Lung (tissue), 11 donors: ENCODE measurements at regions not wholly inside any gene's neighbourhood (a gene's known extent, or its start where the extent isn't known, plus 50 kb on each side); places are given as distances from the start of the nearest gene placed in this dataset.

ENCODE experiments used
- ATAC-seq: fragments of 200-7000 bp; cut with Tn5 transposase; one replicate; pipeline ENCODE4 v1.9.1; 2020; ENCODE audit warnings: moderate number of reproducible peaks; ENCODE audit not compliant: insufficient read depth, low FRiP score
- DNase-seq, 3 donors: peaks; one replicate each; pipeline ENCODE4 v3.0.0-alpha.2; 2013 to 2017
- H3K27ac ChIP-seq, 2 donors: one replicate each; pipeline ENCODE4 v1.5.1; 2013; ENCODE audit warnings: mild to moderate bottlenecking in 2 of 2, moderate library complexity in 2 of 2, control low read depth in 1 of 2, inconsistent platforms in 1 of 2, low read depth in 1 of 2, low read length in 1 of 2
- H3K27me3 ChIP-seq, 3 donors: one replicate each; pipeline ENCODE4 v1.5.1; 2013; ENCODE audit warnings: low read length in 2 of 3; ENCODE audit not compliant: control insufficient read depth in 3 of 3, insufficient read depth in 3 of 3
- H3K36me3 ChIP-seq, 4 donors: one replicate each; pipeline ENCODE4 v1.5.1; 2013; ENCODE audit warnings: low read length in 4 of 4, mild to moderate bottlenecking in 1 of 4, moderate library complexity in 1 of 4; ENCODE audit not compliant: control insufficient read depth in 4 of 4, insufficient read depth in 4 of 4
- H3K4me1 ChIP-seq, 5 donors: one replicate each; pipeline ENCODE4 v1.5.1; 2013; ENCODE audit warnings: low read length in 5 of 5, mild to moderate bottlenecking in 2 of 5, moderate library complexity in 1 of 5; ENCODE audit not compliant: control insufficient read depth in 5 of 5, insufficient read depth in 5 of 5
- H3K4me3 ChIP-seq: one replicate; pipeline ENCODE4 v1.5.1; 2013; ENCODE audit warnings: mild to moderate bottlenecking, control low read depth, moderate library complexity
- H3K9ac ChIP-seq, 2 donors: one replicate each; pipeline ENCODE4 v1.5.1; 2013; ENCODE audit warnings: low read length in 2 of 2, control low read depth in 1 of 2; ENCODE audit not compliant: insufficient read depth in 1 of 2
- H3K9me3 ChIP-seq, 4 donors: one replicate each; pipeline ENCODE4 v1.5.1; 2013; ENCODE audit warnings: low read length in 3 of 4, mild to moderate bottlenecking in 1 of 4, moderate library complexity in 1 of 4; ENCODE audit not compliant: control insufficient read depth in 4 of 4, insufficient read depth in 3 of 4
- WGBS, 2 donors: extraction: QIAGEN DNeasy Blood & Tissue Kit; methylation state at CpG; one replicate each; pipeline ENCODE4 v1.1.7; 2013; 5-methylcytosine and 5-hydroxymethylcytosine counted together
- TF ChIP-seq, protein P1 (sequence below): IDR thresholded peaks from 2 replicates; pipeline ENCODE4 v1.5.1; 2012; ENCODE audit warnings: mild to moderate bottlenecking; ENCODE audit errors: control extremely low read depth, extremely low read depth
- donor health status: control.
- donor health status: control.
- donor health status: Bipolar disorder and iron deficiency.
- donor health status: healthy.
- donor health status: DM: yes; HTN: yes; CAD: no.

DNA sequence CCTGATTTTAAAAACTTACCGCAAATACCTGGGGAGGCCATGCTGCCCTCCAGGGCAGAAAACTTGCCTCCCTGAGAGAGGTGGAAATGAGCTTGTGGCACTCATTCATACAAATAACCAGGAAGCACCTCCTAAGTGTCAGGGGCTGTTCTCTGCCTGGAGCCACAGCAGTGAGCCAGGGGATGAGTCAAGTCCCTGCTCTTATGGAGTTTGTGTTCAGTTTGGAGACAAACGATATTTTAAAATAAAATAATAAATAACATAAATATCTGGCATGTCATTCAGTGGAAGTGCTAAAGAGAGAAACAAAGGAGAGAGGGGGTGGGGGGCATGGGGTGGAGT, 313.8 kb downstream of the C16orf95 start:
- Histone ChIP-seq H3K9ac (no peak overlapping the region), H3K27ac (no peak overlapping the region), H3K9me3 (peaks cover 0 to 21% (median 1%) of the 10 kb centered on the region in 4 donors), H3K36me3 (no peaks in the 10 kb centered on the region), H3K27me3 (peaks cover 0 to 5% (median 0%) of the 10 kb centered on the region in 3 donors), H3K4me1 (no peaks in the 10 kb centered on the region), H3K4me3 (no peak overlapping the region)
- WGBS, 2 donors = 51 to 78% methylated on average over 2 of the region's 2 CpGs
- DNase-seq (no peak), ATAC-seq (no peak)
- TF ChIP-seq, protein P1, sequence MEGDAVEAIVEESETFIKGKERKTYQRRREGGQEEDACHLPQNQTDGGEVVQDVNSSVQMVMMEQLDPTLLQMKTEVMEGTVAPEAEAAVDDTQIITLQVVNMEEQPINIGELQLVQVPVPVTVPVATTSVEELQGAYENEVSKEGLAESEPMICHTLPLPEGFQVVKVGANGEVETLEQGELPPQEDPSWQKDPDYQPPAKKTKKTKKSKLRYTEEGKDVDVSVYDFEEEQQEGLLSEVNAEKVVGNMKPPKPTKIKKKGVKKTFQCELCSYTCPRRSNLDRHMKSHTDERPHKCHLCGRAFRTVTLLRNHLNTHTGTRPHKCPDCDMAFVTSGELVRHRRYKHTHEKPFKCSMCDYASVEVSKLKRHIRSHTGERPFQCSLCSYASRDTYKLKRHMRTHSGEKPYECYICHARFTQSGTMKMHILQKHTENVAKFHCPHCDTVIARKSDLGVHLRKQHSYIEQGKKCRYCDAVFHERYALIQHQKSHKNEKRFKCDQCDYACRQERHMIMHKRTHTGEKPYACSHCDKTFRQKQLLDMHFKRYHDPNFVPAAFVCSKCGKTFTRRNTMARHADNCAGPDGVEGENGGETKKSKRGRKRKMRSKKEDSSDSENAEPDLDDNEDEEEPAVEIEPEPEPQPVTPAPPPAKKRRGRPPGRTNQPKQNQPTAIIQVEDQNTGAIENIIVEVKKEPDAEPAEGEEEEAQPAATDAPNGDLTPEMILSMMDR = no peak

- Histone ChIP-seq H3K27ac (no peak overlapping the region), H3K4me1 (no peaks in the 10 kb centered on the region), H3K9me3 (peaks cover 0 to 18% (median 1%) of the 10 kb centered on the region in 4 donors), H3K4me3 (no peak overlapping the region), H3K27me3 (peaks cover 0 to 1% (median 0%) of the 10 kb centered on the region in 3 donors), H3K36me3 (no peaks in the 10 kb centered on the region), H3K9ac (no peak overlapping the region)
- ATAC-seq (no peak), DNase-seq (no peak)
- TF ChIP-seq, protein P1 = no peak
- 88 to 94% methylated on average over 6 of the region's 6 CpGs for WGBS, 2 donors
Measured at GRCh38 chr16:87006021-87006420, 311.2 kb downstream of the C16orf95 start.

DNA sequence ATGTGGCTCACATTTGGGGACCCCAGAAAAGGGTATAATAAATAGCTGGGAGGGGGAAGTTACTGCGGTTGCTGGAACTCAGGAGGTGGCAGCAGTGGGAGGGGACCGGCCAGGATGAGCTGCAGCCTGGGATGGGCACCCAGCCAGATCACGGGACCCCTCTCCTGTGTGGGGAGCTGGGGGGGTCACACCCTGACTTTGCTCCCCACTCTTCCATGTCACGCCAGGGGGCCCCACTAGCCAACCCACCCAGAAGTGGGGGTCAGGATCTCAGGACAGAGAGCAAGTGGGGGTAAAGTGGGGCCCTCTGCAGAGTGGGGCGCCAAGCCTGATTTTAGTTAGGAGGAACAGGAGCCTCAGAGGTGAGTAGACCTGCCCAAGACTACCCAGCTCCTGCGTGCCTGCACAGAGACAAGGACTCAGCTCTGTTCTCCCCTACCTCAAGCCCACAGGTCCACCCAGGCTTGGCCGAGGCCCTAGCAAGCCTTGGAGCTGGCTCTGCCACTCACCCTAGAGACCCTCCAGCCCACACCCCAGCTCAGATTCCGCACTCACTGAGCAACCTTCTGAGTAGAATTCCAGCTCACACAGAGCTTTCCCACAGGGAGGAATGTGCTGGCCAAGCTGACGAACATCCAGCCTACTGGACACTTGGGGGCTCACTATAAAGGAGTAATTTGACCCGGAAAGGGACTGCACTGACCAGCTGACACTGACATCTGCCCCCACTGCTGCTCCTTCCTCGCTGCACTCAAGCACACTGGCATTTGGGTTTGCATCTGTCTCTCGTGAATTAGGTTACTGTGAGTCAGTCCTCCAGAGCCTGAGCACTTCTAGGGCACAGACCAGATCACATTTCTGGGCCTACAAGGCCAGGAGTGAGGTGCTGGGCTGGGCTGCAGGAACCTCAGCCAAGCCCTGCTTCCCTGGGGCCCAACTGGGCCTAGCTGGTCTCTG, 310.1 kb downstream of the C16orf95 start:
- TF ChIP-seq, protein P1 = no peak
- DNase-seq = no peak
- H3K4me3 ChIP-seq = no peak overlapping the region
- WGBS, 2 donors = 86 to 91% methylated on average over 12 of the region's 12 CpGs
- H3K27me3 ChIP-seq = peaks cover 0 to 5% (median 0%) of the 10 kb centered on the region in 3 donors
- no peaks in the 10 kb centered on the region for H3K4me1 ChIP-seq
- no peaks in the 10 kb centered on the region for H3K36me3 ChIP-seq
- no peak for ATAC-seq
- H3K27ac ChIP-seq = no peak overlapping the region
- no peak overlapping the region for H3K9ac ChIP-seq
- peaks cover 0 to 18% (median 1%) of the 10 kb centered on the region in 4 donors for H3K9me3 ChIP-seq
